SK-N-SH (cell line): ENCODE measurements at regions not wholly inside any gene's neighbourhood (a gene's known extent, or its start where the extent isn't known, plus 50 kb on each side); places are given as distances from the start of the nearest gene placed in this dataset.

ENCODE experiments used
- CTCF ChIA-PET: fragments of 300-600, 350-600 bp; formaldehyde crosslinking; extraction: SDS; loops from one replicate; lab custom pipeline; 2021; lab: Yijun Ruan, JAX
- POLR2A ChIA-PET: fragments of 350-600 bp; sonication (Branson Sonifier 250); formaldehyde crosslinking; extraction: SDS; loops from one replicate; lab custom pipeline; 2020; ENCODE audit warnings: antibody characterized with exemption, inconsistent platforms; lab: Yijun Ruan, JAX
- DNase-seq: peaks from one replicate; pipeline ENCODE4 v3.0.0; 2012
- H2AFZ ChIP-seq: fragments of 200-600 bp; sonication (generic); 2 replicates; pipeline ENCODE4 v1.8.1; 2016; ENCODE audit warnings: antibody characterized with exemption, mild to moderate bottlenecking, low read depth
- H3F3A ChIP-seq: fragments of 200-600 bp; sonication (generic); replicated peaks from 2 replicates; pipeline ENCODE3; 2016; ENCODE audit warnings: antibody characterized with exemption, mild to moderate bottlenecking; ENCODE audit not compliant: insufficient read depth
- H3K27ac ChIP-seq, 2 experiments: fragments of 200-500 bp in 1 of 2; fragments of 200-600 bp in 1 of 2; sonication (Bioruptor generic) in 1 of 2; sonication (generic), shearing (Covaris generic) in 1 of 2; 2 replicates each; pipeline versions ENCODE4 v1.5.1 to v1.6.1; 2014 to 2016; ENCODE audit warnings: low read depth in 2 of 2, inconsistent platforms in 1 of 2, low read length in 1 of 2, mild to moderate bottlenecking in 1 of 2, mixed read lengths in 1 of 2
- H3K27me3 ChIP-seq: fragments of 200-600 bp; sonication (generic), shearing (Covaris generic); 2 replicates; pipeline ENCODE4 v1.6.1; 2016; ENCODE audit warnings: mixed run types; ENCODE audit not compliant: insufficient read depth
- H3K36me3 ChIP-seq, 2 experiments: fragments of 200-500 bp in 1 of 2; fragments of 200-600 bp in 1 of 2; sonication (Bioruptor generic) in 1 of 2; sonication (generic) in 1 of 2; replicated peaks in 1 of 2; 2 replicates each; pipeline versions ENCODE3 to v1.5.1; 2014 to 2016; ENCODE audit warnings: low read length in 1 of 2, mild to moderate bottlenecking in 1 of 2; ENCODE audit not compliant: insufficient read depth in 2 of 2, control insufficient read depth in 1 of 2
- H3K4me1 ChIP-seq, 2 experiments: fragments of 200-500 bp in 1 of 2; fragments of 200-600 bp in 1 of 2; sonication (Bioruptor generic) in 1 of 2; sonication (generic), shearing (Covaris generic) in 1 of 2; 2 replicates each; pipeline versions ENCODE4 v1.5.1 to v1.6.1; 2014 to 2016; ENCODE audit warnings: low read depth in 1 of 2, low read length in 1 of 2, mixed run types in 1 of 2; ENCODE audit not compliant: insufficient read depth in 2 of 2, control insufficient read depth in 1 of 2
- H3K4me2 ChIP-seq: fragments of 200-600 bp; sonication (generic), shearing (Covaris generic); 2 replicates; pipeline ENCODE4 v1.6.1; 2017; ENCODE audit warnings: mixed run types
- H3K4me3 ChIP-seq, 2 experiments: fragments of 200-500 bp in 1 of 2; fragments of 200-600 bp in 1 of 2; sonication (Bioruptor generic) in 1 of 2; sonication (generic), shearing (Covaris generic) in 1 of 2; 2 replicates each; pipeline versions ENCODE4 v1.5.1 to v1.8.1; 2014 to 2016; ENCODE audit warnings: low read depth in 2 of 2, inconsistent platforms in 1 of 2, low read length in 1 of 2, mild to moderate bottlenecking in 1 of 2, mixed read lengths in 1 of 2, moderate library complexity in 1 of 2
- H3K79me2 ChIP-seq: fragments of 200-600 bp; sonication (generic); 2 replicates; pipeline ENCODE4 v1.8.1; 2017; ENCODE audit warnings: mild to moderate bottlenecking; ENCODE audit not compliant: insufficient read depth
- H3K9ac ChIP-seq: fragments of 200-600 bp; sonication (generic); 2 replicates; pipeline ENCODE4 v1.6.1; 2017; ENCODE audit warnings: mixed run types
- H3K9me2 ChIP-seq: fragments of 200-600 bp; sonication (generic); 2 replicates; pipeline ENCODE4 v1.6.1; 2017; ENCODE audit warnings: mixed run types
- H3K9me3 ChIP-seq: fragments of 200-600 bp; sonication (generic); 2 replicates; pipeline ENCODE4 v1.6.1; 2017; ENCODE audit warnings: mixed run types, mild to moderate bottlenecking, moderate library complexity
- H4K20me1 ChIP-seq: fragments of 200-600 bp; sonication (generic); 2 replicates; pipeline ENCODE4 v1.6.1; 2017; ENCODE audit warnings: mild to moderate bottlenecking, mixed run types; ENCODE audit not compliant: insufficient read depth
- CTCF ChIP-seq: fragments of 200-600 bp; sonication (generic); IDR thresholded peaks from 2 replicates; pipeline ENCODE4 v1.6.1; 2017; ENCODE audit warnings: antibody characterized with exemption, mild to moderate bottlenecking, moderate library complexity
- EP300 ChIP-seq, 2 experiments: IDR thresholded peaks; 2 replicates each; pipeline versions ENCODE4 v1.4.0 to v1.6.1; 2012; ENCODE audit warnings: borderline replicate concordance in 1 of 2, low read depth in 1 of 2, low read length in 1 of 2
- FOSL2 ChIP-seq: IDR thresholded peaks from 2 replicates; pipeline ENCODE4 v1.4.0; 2012; ENCODE audit warnings: low read depth, mild to moderate bottlenecking, moderate library complexity, borderline replicate concordance
- FOXM1 ChIP-seq: IDR thresholded peaks from 2 replicates; pipeline ENCODE4 v1.4.0; 2012; ENCODE audit warnings: low read depth, mild to moderate bottlenecking
- GABPA ChIP-seq: IDR thresholded peaks from 2 replicates; pipeline ENCODE4 v1.4.0; 2012; ENCODE audit warnings: low read depth, mild to moderate bottlenecking
- IRF3 ChIP-seq: fragments of 150-350 bp; IDR thresholded peaks from 2 replicates; pipeline ENCODE4 v1.6.1; 2016; ENCODE audit warnings: mild to moderate bottlenecking, low read depth, low read length
- JUND ChIP-seq: IDR thresholded peaks from 2 replicates; pipeline ENCODE4 v1.4.0; 2012
- MEF2A ChIP-seq: IDR thresholded peaks from 2 replicates; pipeline ENCODE4 v1.4.0; 2012; ENCODE audit warnings: low read depth, borderline replicate concordance
- MXI1 ChIP-seq: IDR thresholded peaks from 2 replicates; pipeline ENCODE4 v1.6.1; 2012; ENCODE audit warnings: mild to moderate bottlenecking, low read depth, low read length, improper control_type of control experiment
- PBX3 ChIP-seq: IDR thresholded peaks from 2 replicates; pipeline ENCODE4; 2012
- RAD21 ChIP-seq: IDR thresholded peaks from 2 replicates; pipeline ENCODE4 v1.6.1; 2012; ENCODE audit warnings: mild to moderate bottlenecking, low read length
- REST ChIP-seq: IDR thresholded peaks from 2 replicates; pipeline ENCODE4 v1.6.1; 2012; ENCODE audit warnings: mild to moderate bottlenecking, low read depth, low read length, moderate library complexity
- RFX5 ChIP-seq: IDR thresholded peaks from 2 replicates; pipeline ENCODE4 v1.6.1; 2012; ENCODE audit warnings: mild to moderate bottlenecking, improper control_type of control experiment, low read length
- RXRA ChIP-seq: IDR thresholded peaks from 2 replicates; pipeline ENCODE4 v1.4.0; 2012; ENCODE audit warnings: low read depth, mild to moderate bottlenecking, borderline replicate concordance
- TEAD4 ChIP-seq: IDR thresholded peaks from 2 replicates; pipeline ENCODE4 v1.4.0; 2012; ENCODE audit warnings: mild to moderate bottlenecking, borderline replicate concordance; ENCODE audit not compliant: insufficient read depth
- USF2 ChIP-seq: fragments of 150-350 bp; IDR thresholded peaks from 2 replicates; pipeline ENCODE4 v1.6.1; 2017; ENCODE audit warnings: antibody characterized with exemption, low read length, low read depth, borderline replicate concordance
- WGBS: methylation state at CpG from one replicate; pipeline ENCODE4 v1.1.6; 2017; ENCODE audit warnings: low lambda C conversion rate; 5-methylcytosine and 5-hydroxymethylcytosine counted together

- H3K9me3 ChIP-seq: no peaks in the 10 kb centered on the region
- DNase-seq: no peak
- no peak overlapping the region for H3K4me2 ChIP-seq
- no peaks in the 10 kb centered on the region for H3K27me3 ChIP-seq
- 64% methylated on average over 3 of the region's 3 CpGs for WGBS
- no peak overlapping the region for H3K4me3 ChIP-seq
- CTCF ChIA-PET: interaction anchor here (0.6 kb wide), 1 partner anchor 768 kb away, joined by 3 read pairs; no protein-coding TSS in a partner anchor
- H3K36me3 ChIP-seq: no peaks in the 10 kb centered on the region
- no peaks in the 10 kb centered on the region; a peak in 1 of 4 replicates for H3K4me1 ChIP-seq
- no peak overlapping the region for H2AFZ ChIP-seq
- H3K9ac ChIP-seq: no peak overlapping the region
- no peaks in the 10 kb centered on the region for H3K79me2 ChIP-seq
- no peak for TF ChIP-seq MEF2A
- no peak for TF ChIP-seq FOSL2
- no peak for TF ChIP-seq RFX5
- no peak for TF ChIP-seq GABPA
- no peak for TF ChIP-seq FOXM1
- no peaks in the 10 kb centered on the region for H4K20me1 ChIP-seq
- H3F3A ChIP-seq: no peaks in the 10 kb centered on the region
- H3K27ac ChIP-seq: no peak overlapping the region
- no peaks in the 10 kb centered on the region for H3K9me2 ChIP-seq
- POLR2A ChIA-PET: no interaction called here
Observed at GRCh38 chr3:25273582-25274171, 154.4 kb upstream of the RARB start.

- no peak overlapping the region for H3K4me2 ChIP-seq
- H3K4me3 ChIP-seq: no peak overlapping the region
- H3K9me3 ChIP-seq: no peaks in the 10 kb centered on the region
- H3F3A ChIP-seq: no peaks in the 10 kb centered on the region
- ChIA-PET CTCF (interaction anchor here (1.7 kb wide), 1 partner anchor 10 kb away, joined by 6 read pairs; no protein-coding TSS in a partner anchor), POLR2A (no interaction called here)
- H3K27me3 ChIP-seq: no peaks in the 10 kb centered on the region
- no peak overlapping the region for H3K27ac ChIP-seq
- H4K20me1 ChIP-seq: no peaks in the 10 kb centered on the region
- no peak overlapping the region for H3K9ac ChIP-seq
- H2AFZ ChIP-seq: no peak overlapping the region
- no peaks in the 10 kb centered on the region for H3K79me2 ChIP-seq
- H3K4me1 ChIP-seq: no peaks in the 10 kb centered on the region; a peak in 1 of 4 replicates
- H3K9me2 ChIP-seq: no peaks in the 10 kb centered on the region
- no peaks in the 10 kb centered on the region for H3K36me3 ChIP-seq
- no peak for TF ChIP-seq RAD21
- no peak for TF ChIP-seq TEAD4
- no peak for TF ChIP-seq JUND
- TF ChIP-seq MXI1: no peak
- no peak for TF ChIP-seq PBX3
- no peak for TF ChIP-seq CTCF
- no peak for TF ChIP-seq REST
- TF ChIP-seq EP300 (IDR thresholded peaks at IDR 0.05; ENCODE audit: borderline replicate concordance in 1 of 2, low read depth in 1 of 2, low read length in 1 of 2): no peak
- TF ChIP-seq IRF3: no peak
- no peak for TF ChIP-seq USF2
- no peak for TF ChIP-seq RXRA
- DNase-seq: no peak
Observed at GRCh38 chr3:25277503-25277902, 150.6 kb upstream of the RARB start.
